ENCODE measurements at regions not wholly inside any gene's neighbourhood (a gene's known extent, or its start where the extent isn't known, plus 50 kb on each side); places are given as distances from the start of the nearest gene placed in this dataset.

GRCh38 chr15:31179693-31180092 lies 78.2 kb upstream of the TRPM1 start:
- Mint-ChIP-seq H3K4me3 (ENCODE audit: unreplicated experiment) (no peak overlapping the region), H3K4me1 (ENCODE audit: low read depth, unreplicated experiment) (no peaks in the 10 kb centered on the region), H3K27ac (ENCODE audit: unreplicated experiment) (no peak overlapping the region), H3K27me3 (ENCODE audit: insufficient read depth, unreplicated experiment) (peaks cover 6% of the 10 kb centered on the region), H3K9me3 (ENCODE audit: unreplicated experiment) (peaks cover 18% of the 10 kb centered on the region), H3K36me3 (ENCODE audit: insufficient read depth, unreplicated experiment) (no peaks in the 10 kb centered on the region)
- H3K27me3 ChIP-seq (replicated peaks; ENCODE audit: control insufficient read depth, insufficient read depth, low read length): no peaks in the 10 kb centered on the region
- TF ChIP-seq CTCF (IDR thresholded peaks at IDR 0.05; ENCODE audit: insufficient read depth in 1 of 2, low read depth in 1 of 2, low read length in 1 of 2, severe bottlenecking in 1 of 2, unreplicated experiment in 1 of 2): no peak
- intact Hi-C loops (cut with micrococcal nuclease; ENCODE audit: unreplicated experiment): no loop called here
- DNase-seq: no peak
- H3K9me3 ChIP-seq: peaks cover 3% of the 10 kb centered on the region
- ChIA-PET CTCF (no interaction called here), POLR2A (no interaction called here)
- no TSS peak for BruUV-seq (replicated peaks)
- H3K4me3 ChIP-seq (ENCODE audit: low read depth, low read length): no peak overlapping the region
- H3K36me3 ChIP-seq (ENCODE audit: control insufficient read depth, insufficient read depth, low read length): no peaks in the 10 kb centered on the region
- no peaks in the 10 kb centered on the region for H3K4me1 ChIP-seq

- CTCF ChIA-PET: no interaction called here
- intact Hi-C loops (cut with micrococcal nuclease; ENCODE audit: unreplicated experiment): no loop called here
- H3K27me3 Mint-ChIP-seq (ENCODE audit: insufficient read depth, unreplicated experiment): peaks cover 2% of the 10 kb centered on the region
Observed at GRCh38 chr15:31193291-31193690, 91.8 kb upstream of the TRPM1 start.

GRCh38 chr15:31195871-31196270 lies 94.3 kb upstream of the TRPM1 start:
- Mint-ChIP-seq H3K27me3 (ENCODE audit: insufficient read depth, unreplicated experiment) (peaks cover 11% of the 10 kb centered on the region), H3K9me3 (ENCODE audit: unreplicated experiment) (no peaks in the 10 kb centered on the region), H3K36me3 (ENCODE audit: insufficient read depth, unreplicated experiment) (no peaks in the 10 kb centered on the region), H3K4me1 (ENCODE audit: low read depth, unreplicated experiment) (no peaks in the 10 kb centered on the region), H3K4me3 (ENCODE audit: unreplicated experiment) (no peak overlapping the region), H3K27ac (ENCODE audit: unreplicated experiment) (no peak overlapping the region)
- peaks cover 6% of the 10 kb centered on the region; the same call in 1 of the 2 replicates for H3K9me3 ChIP-seq
- no peak for DNase-seq
- no peak for TF ChIP-seq CTCF (IDR thresholded peaks at IDR 0.05; ENCODE audit: insufficient read depth in 1 of 2, low read depth in 1 of 2, low read length in 1 of 2, severe bottlenecking in 1 of 2, unreplicated experiment in 1 of 2)
- H3K36me3 ChIP-seq (ENCODE audit: control insufficient read depth, insufficient read depth, low read length): no peaks in the 10 kb centered on the region
- POLR2A ChIA-PET: no interaction called here
- intact Hi-C loops (cut with micrococcal nuclease; ENCODE audit: unreplicated experiment): no loop called here
- H3K27me3 ChIP-seq (replicated peaks; ENCODE audit: control insufficient read depth, insufficient read depth, low read length): no peaks in the 10 kb centered on the region
- H3K4me1 ChIP-seq: no peaks in the 10 kb centered on the region
- CTCF ChIA-PET: no interaction called here
- no TSS peak for BruUV-seq (replicated peaks)
- no peak overlapping the region for H3K4me3 ChIP-seq (ENCODE audit: low read depth, low read length)

More at GRCh38 chr15:31193291-31193690, 91.8 kb upstream of the TRPM1 start:
- peaks cover 24% of the 10 kb centered on the region for H3K9me3 ChIP-seq
- H3K4me3 ChIP-seq (ENCODE audit: low read depth, low read length): no peak overlapping the region
- no peaks in the 10 kb centered on the region for H3K36me3 ChIP-seq (ENCODE audit: control insufficient read depth, insufficient read depth, low read length)
- H3K4me1 Mint-ChIP-seq (ENCODE audit: low read depth, unreplicated experiment): no peaks in the 10 kb centered on the region
- H3K9me3 Mint-ChIP-seq (ENCODE audit: unreplicated experiment): peaks cover 17% of the 10 kb centered on the region
- DNase-seq: no peak
- no peak overlapping the region for H3K4me3 Mint-ChIP-seq (ENCODE audit: unreplicated experiment)
- no peaks in the 10 kb centered on the region for H3K4me1 ChIP-seq
- H3K27ac Mint-ChIP-seq (ENCODE audit: unreplicated experiment): no peak overlapping the region
- POLR2A ChIA-PET: no interaction called here
- H3K27me3 ChIP-seq (replicated peaks; ENCODE audit: control insufficient read depth, insufficient read depth, low read length): no peaks in the 10 kb centered on the region
- no TSS peak for BruUV-seq (replicated peaks)
- TF ChIP-seq CTCF (IDR thresholded peaks at IDR 0.05; ENCODE audit: insufficient read depth in 1 of 2, low read depth in 1 of 2, low read length in 1 of 2, severe bottlenecking in 1 of 2, unreplicated experiment in 1 of 2): no peak
- H3K36me3 Mint-ChIP-seq (ENCODE audit: insufficient read depth, unreplicated experiment): no peaks in the 10 kb centered on the region

Data from Caco-2 (cell line).